A673 (cell line): ENCODE measurements at regions not wholly inside any gene's neighbourhood (a gene's known extent, or its start where the extent isn't known, plus 50 kb on each side); places are given as distances from the start of the nearest gene placed in this dataset.

Experiments
- CTCF ChIP-seq: fragments of 300-800, 200-600 bp; sonication (generic); conservative IDR thresholded peaks from 2 replicates; pipeline ENCODE4 v1.5.1; 2017; ENCODE audit warnings: low read depth, mild to moderate bottlenecking, antibody characterized with exemption, low read length, moderate library complexity, mixed read lengths
- EZH2 ChIP-seq: fragments of 200-600 bp; sonication (generic); IDR thresholded peaks from 2 replicates; pipeline ENCODE4 v1.6.1; 2017; ENCODE audit warnings: borderline replicate concordance, low read depth, mild to moderate bottlenecking, mixed read lengths, antibody characterized with exemption, low read length; ENCODE audit not compliant: poor library complexity, severe bottlenecking

GRCh38 chr6:134493789-134494188, 175.9 kb upstream of the SGK1 start:
- no peak for TF ChIP-seq EZH2
- no peak for TF ChIP-seq CTCF
